ENCODE measurements at regions not wholly inside any gene's neighbourhood (a gene's known extent, or its start where the extent isn't known, plus 50 kb on each side); places are given as distances from the start of the nearest gene placed in this dataset.
"Not testable (repeated sequence)": the region's sequence is repeated elsewhere in the genome, so short reads cannot be mapped to it uniquely, and the experiment has no call there.

DNA sequence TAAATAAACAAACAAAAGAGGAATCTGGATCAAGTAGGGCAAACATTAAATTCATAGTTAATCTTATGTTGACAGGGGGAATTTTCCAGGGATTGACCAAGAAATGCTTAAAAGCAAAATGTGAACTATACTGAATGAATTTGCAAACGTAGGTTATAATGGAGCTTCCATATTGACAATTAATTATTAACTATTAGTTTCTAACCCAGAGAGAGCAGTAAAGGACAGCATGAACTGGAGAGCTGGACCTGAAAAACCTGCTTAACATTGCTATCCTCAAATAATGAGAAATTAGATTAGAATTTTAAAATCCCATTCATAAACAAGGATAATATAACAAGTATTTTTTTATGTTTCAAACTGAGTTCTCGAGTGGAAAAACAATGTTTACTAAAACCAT, 1089.6 kb downstream of the DNAJB9 start:
- Histone ChIP-seq H3K4me3 (ENCODE audit: low read length) (no peak overlapping the region), H3K9me3 (ENCODE audit: control insufficient read depth, insufficient read depth, low read length) (no peaks in the 10 kb centered on the region), H3K9me2 (replicated peaks; ENCODE audit: control insufficient read depth, low read length) (no peaks in the 10 kb centered on the region), H4K20me1 (ENCODE audit: control insufficient read depth, insufficient read depth, low read depth, low read length) (no peaks in the 10 kb centered on the region), H3K36me3 (ENCODE audit: control insufficient read depth, low read length) (no peaks in the 10 kb centered on the region), H3K4me2 (ENCODE audit: low read length) (no peak overlapping the region), H3F3A (ENCODE audit: control insufficient read depth, insufficient read depth) (no peaks in the 10 kb centered on the region), H3K27me3 (ENCODE audit: control insufficient read depth, low read length) (no peaks in the 10 kb centered on the region), H3K4me1 (ENCODE audit: control insufficient read depth, low read length) (no peaks in the 10 kb centered on the region), H3K79me2 (ENCODE audit: control insufficient read depth, low read length) (no peaks in the 10 kb centered on the region), H3K27ac (ENCODE audit: low read depth, low read length) (no peak overlapping the region)
- TF ChIP-seq, protein P1, sequence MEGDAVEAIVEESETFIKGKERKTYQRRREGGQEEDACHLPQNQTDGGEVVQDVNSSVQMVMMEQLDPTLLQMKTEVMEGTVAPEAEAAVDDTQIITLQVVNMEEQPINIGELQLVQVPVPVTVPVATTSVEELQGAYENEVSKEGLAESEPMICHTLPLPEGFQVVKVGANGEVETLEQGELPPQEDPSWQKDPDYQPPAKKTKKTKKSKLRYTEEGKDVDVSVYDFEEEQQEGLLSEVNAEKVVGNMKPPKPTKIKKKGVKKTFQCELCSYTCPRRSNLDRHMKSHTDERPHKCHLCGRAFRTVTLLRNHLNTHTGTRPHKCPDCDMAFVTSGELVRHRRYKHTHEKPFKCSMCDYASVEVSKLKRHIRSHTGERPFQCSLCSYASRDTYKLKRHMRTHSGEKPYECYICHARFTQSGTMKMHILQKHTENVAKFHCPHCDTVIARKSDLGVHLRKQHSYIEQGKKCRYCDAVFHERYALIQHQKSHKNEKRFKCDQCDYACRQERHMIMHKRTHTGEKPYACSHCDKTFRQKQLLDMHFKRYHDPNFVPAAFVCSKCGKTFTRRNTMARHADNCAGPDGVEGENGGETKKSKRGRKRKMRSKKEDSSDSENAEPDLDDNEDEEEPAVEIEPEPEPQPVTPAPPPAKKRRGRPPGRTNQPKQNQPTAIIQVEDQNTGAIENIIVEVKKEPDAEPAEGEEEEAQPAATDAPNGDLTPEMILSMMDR (IDR thresholded peaks at IDR 0.05; ENCODE audit: low read depth, low read length, poor library complexity, severe bottlenecking): no peak
- TF ChIP-seq EZH2phosphoT487 (IDR thresholded peaks at IDR 0.05; ENCODE audit: borderline replicate concordance, low read length): no peak

- no peaks in the 10 kb centered on the region for H3K9me2 ChIP-seq (replicated peaks; ENCODE audit: control insufficient read depth, low read length)
- H3K27ac ChIP-seq (ENCODE audit: low read depth, low read length): no peak overlapping the region
- no peaks in the 10 kb centered on the region for H3K4me1 ChIP-seq (ENCODE audit: control insufficient read depth, low read length)
- H3K79me2 ChIP-seq (ENCODE audit: control insufficient read depth, low read length): no peaks in the 10 kb centered on the region
- H3K36me3 ChIP-seq (ENCODE audit: control insufficient read depth, low read length): no peaks in the 10 kb centered on the region
- H3K4me2 ChIP-seq (ENCODE audit: low read length): no peak overlapping the region
- no peaks in the 10 kb centered on the region for H3F3A ChIP-seq (ENCODE audit: control insufficient read depth, insufficient read depth)
- no peaks in the 10 kb centered on the region for H3K9me3 ChIP-seq (ENCODE audit: control insufficient read depth, insufficient read depth, low read length)
- no peak overlapping the region for H3K4me3 ChIP-seq (ENCODE audit: low read length)
- no peak for TF ChIP-seq EZH2phosphoT487 (IDR thresholded peaks at IDR 0.05; ENCODE audit: borderline replicate concordance, low read length)
- TF ChIP-seq, protein P1 (IDR thresholded peaks at IDR 0.05; ENCODE audit: low read depth, low read length, poor library complexity, severe bottlenecking): no peak
- H4K20me1 ChIP-seq (ENCODE audit: control insufficient read depth, insufficient read depth, low read depth, low read length): no peaks in the 10 kb centered on the region
- no peaks in the 10 kb centered on the region for H3K27me3 ChIP-seq (ENCODE audit: control insufficient read depth, low read length)
These were observed 1090.7 kb downstream of the DNAJB9 start for GRCh38 chr7:109660401-109660800.

DNA sequence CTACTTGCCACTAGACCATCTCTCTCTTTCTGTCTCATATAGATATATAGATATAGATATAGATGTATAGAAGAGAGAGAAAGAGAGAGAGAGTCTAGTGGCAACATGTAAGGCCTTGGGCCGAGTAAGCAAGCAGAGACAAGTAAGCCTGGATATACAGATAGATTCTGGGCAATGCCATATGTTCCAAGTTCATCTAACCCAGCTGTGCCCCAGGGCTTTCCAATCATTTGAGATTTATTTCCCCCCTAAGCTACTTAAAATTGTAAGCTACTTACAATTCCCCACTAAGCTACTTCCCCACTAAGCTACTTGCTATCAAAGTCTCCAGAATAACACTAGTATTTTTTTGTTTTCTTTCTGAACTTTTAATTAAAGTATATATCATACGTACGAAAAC, 1094.1 kb downstream of the DNAJB9 start:
- H3K79me2 ChIP-seq (ENCODE audit: control insufficient read depth, low read length): no peaks in the 10 kb centered on the region
- no peaks in the 10 kb centered on the region for H4K20me1 ChIP-seq (ENCODE audit: control insufficient read depth, insufficient read depth, low read depth, low read length)
- H3K9me2 ChIP-seq (replicated peaks; ENCODE audit: control insufficient read depth, low read length): no peaks in the 10 kb centered on the region
- no peaks in the 10 kb centered on the region for H3K27me3 ChIP-seq (ENCODE audit: control insufficient read depth, low read length)
- no peaks in the 10 kb centered on the region for H3K9me3 ChIP-seq (ENCODE audit: control insufficient read depth, insufficient read depth, low read length)
- no peak overlapping the region for H3K4me3 ChIP-seq (ENCODE audit: low read length)
- no peaks in the 10 kb centered on the region for H3K36me3 ChIP-seq (ENCODE audit: control insufficient read depth, low read length)
- TF ChIP-seq, protein P1 (IDR thresholded peaks at IDR 0.05; ENCODE audit: low read depth, low read length, poor library complexity, severe bottlenecking): no peak
- no peak for TF ChIP-seq EZH2phosphoT487 (IDR thresholded peaks at IDR 0.05; ENCODE audit: borderline replicate concordance, low read length)
- H3K27ac ChIP-seq (ENCODE audit: low read depth, low read length): no peak overlapping the region
- no peaks in the 10 kb centered on the region for H3F3A ChIP-seq (ENCODE audit: control insufficient read depth, insufficient read depth)
- no peak overlapping the region for H3K4me2 ChIP-seq (ENCODE audit: low read length)
- no peaks in the 10 kb centered on the region for H3K4me1 ChIP-seq (ENCODE audit: control insufficient read depth, low read length)

DNA sequence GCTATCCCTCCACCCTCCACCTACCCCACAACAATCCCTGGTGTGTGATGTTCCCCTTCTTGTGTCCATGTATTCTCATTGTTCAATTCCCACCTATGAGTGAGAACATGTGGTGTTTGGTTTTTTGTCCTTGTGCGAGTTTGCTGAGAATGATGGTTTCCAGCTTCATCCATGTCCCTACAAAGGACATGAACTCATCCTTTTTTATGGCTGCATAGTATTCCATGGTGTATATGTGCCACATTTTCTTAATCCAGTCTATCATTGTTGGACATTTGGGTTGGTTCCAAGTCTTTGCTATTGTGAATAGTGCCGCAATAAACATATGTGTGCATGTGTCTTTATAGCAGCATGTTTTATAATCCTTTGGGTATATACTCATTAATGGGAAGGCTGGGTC, 1117.6 kb downstream of the DNAJB9 start:
- H3K36me3 ChIP-seq (ENCODE audit: control insufficient read depth, low read length); H4K20me1 ChIP-seq (ENCODE audit: control insufficient read depth, insufficient read depth, low read depth, low read length); H3K4me2 ChIP-seq (ENCODE audit: low read length); H3K9me2 ChIP-seq (replicated peaks; ENCODE audit: control insufficient read depth, low read length); H3K4me1 ChIP-seq (ENCODE audit: control insufficient read depth, low read length); H3K79me2 ChIP-seq (ENCODE audit: control insufficient read depth, low read length); H3K9me3 ChIP-seq (ENCODE audit: control insufficient read depth, insufficient read depth, low read length); H3K4me3 ChIP-seq (ENCODE audit: low read length); H3K27me3 ChIP-seq (ENCODE audit: control insufficient read depth, low read length); H3F3A ChIP-seq (ENCODE audit: control insufficient read depth, insufficient read depth); H3K27ac ChIP-seq (ENCODE audit: low read depth, low read length): not testable (repeated sequence)

DNA sequence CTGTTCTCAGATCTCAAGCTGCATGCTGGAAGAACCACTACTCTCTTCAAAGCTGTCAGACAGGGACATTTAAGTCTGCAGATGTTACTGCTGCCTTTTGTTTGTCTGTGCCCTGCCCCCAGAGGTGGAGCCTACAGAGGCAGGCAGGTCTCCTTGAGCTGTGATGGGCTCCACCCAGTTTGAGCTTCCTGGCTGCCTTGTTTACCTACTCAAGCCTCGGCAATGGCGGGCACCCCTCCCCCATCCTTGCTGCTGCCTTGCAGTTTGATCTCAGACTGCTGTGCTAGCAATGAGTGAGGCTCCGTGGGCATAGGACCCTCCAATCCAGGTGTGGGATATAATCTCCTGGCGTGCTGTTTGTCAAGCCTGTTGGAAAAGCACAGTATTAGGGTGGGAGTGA, 1122.9 kb downstream of the DNAJB9 start:
- not testable (repeated sequence) for H3K27ac ChIP-seq (ENCODE audit: low read depth, low read length); H3K4me1 ChIP-seq (ENCODE audit: control insufficient read depth, low read length); H3K4me3 ChIP-seq (ENCODE audit: low read length); H3K4me2 ChIP-seq (ENCODE audit: low read length); H3K27me3 ChIP-seq (ENCODE audit: control insufficient read depth, low read length); H3K79me2 ChIP-seq (ENCODE audit: control insufficient read depth, low read length); H3K9me3 ChIP-seq (ENCODE audit: control insufficient read depth, insufficient read depth, low read length); H4K20me1 ChIP-seq (ENCODE audit: control insufficient read depth, insufficient read depth, low read depth, low read length); H3F3A ChIP-seq (ENCODE audit: control insufficient read depth, insufficient read depth); H3K36me3 ChIP-seq (ENCODE audit: control insufficient read depth, low read length); H3K9me2 ChIP-seq (replicated peaks; ENCODE audit: control insufficient read depth, low read length)
